PC-9 (cell line): ENCODE measurements at regions not wholly inside any gene's neighbourhood (a gene's known extent, or its start where the extent isn't known, plus 50 kb on each side); places are given as distances from the start of the nearest gene placed in this dataset.

Source experiments
- CTCF ChIP-seq: fragments of 200-600 bp; sonication (generic); conservative IDR thresholded peaks from 2 replicates; pipeline ENCODE4 v1.6.1; 2017; ENCODE audit warnings: mixed run types, antibody characterized with exemption, mild to moderate bottlenecking, moderate library complexity
- EZH2 ChIP-seq: fragments of 200-600 bp; sonication (generic); IDR thresholded peaks from 2 replicates; pipeline ENCODE4 v1.8.0; 2017; ENCODE audit warnings: antibody characterized with exemption, low read depth

- TF ChIP-seq CTCF (no peak), EZH2 (no peak)
Measured at GRCh38 chr6:170183521-170183920, 107.4 kb downstream of the DLL1 start.
